Common myeloid progenitor, CD34-positive (primary cell): ENCODE measurements at regions not wholly inside any gene's neighbourhood (a gene's known extent, or its start where the extent isn't known, plus 50 kb on each side); places are given as distances from the start of the nearest gene placed in this dataset.

Experiments used
- CTCF ChIA-PET: fragments of 350-600 bp; sonication (Branson Sonifier 250); formaldehyde crosslinking; loops from one replicate; lab custom pipeline; 2021; ENCODE audit warnings: antibody characterized with exemption; lab: Charles Lee
- POLR2A ChIA-PET: fragments of 350-600 bp; sonication (Branson Sonifier 250); formaldehyde crosslinking; loops from one replicate; lab custom pipeline; 2021; ENCODE audit warnings: antibody characterized with exemption; lab: Charles Lee
- DNase-seq, 3 donors: peaks; one replicate each; pipeline versions ENCODE4 v3.0.0 to v3.0.0-alpha.2; 2013
- H3K27ac ChIP-seq, 2 experiments: 1 replicate in 1 of 2; 2 replicates in 1 of 2; pipeline ENCODE4 v1.7.0; 2013; ENCODE audit warnings: inconsistent platforms in 2 of 2, low read length in 2 of 2, mild to moderate bottlenecking in 2 of 2, low read depth in 1 of 2, moderate library complexity in 1 of 2; ENCODE audit not compliant: severe bottlenecking in 2 of 2, insufficient read depth in 1 of 2, poor library complexity in 1 of 2
- H3K27me3 ChIP-seq, 5 experiments: replicated peaks in 2 of 5; 1 replicate in 3 of 5; 2 replicates in 2 of 5; pipeline versions ENCODE4 v1.6.1 to v1.7.0; 2013; ENCODE audit warnings: low read length in 4 of 5, mild to moderate bottlenecking in 2 of 5, moderate library complexity in 2 of 5, inconsistent platforms in 1 of 5; ENCODE audit not compliant: insufficient read depth in 5 of 5, control insufficient read depth in 4 of 5
- H3K36me3 ChIP-seq, 4 experiments: 1 replicate in 2 of 4; 2 replicates in 2 of 4; pipeline versions ENCODE4 v1.6.1 to v1.7.0; 2013; ENCODE audit warnings: low read length in 3 of 4, control low read depth in 1 of 4, mild to moderate bottlenecking in 1 of 4; ENCODE audit not compliant: control insufficient read depth in 4 of 4, insufficient read depth in 4 of 4
- H3K4me1 ChIP-seq, 4 experiments: 1 replicate in 3 of 4; 2 replicates in 1 of 4; pipeline versions ENCODE4 v1.6.1 to v1.7.1; 2013; ENCODE audit warnings: low read length in 3 of 4, mild to moderate bottlenecking in 3 of 4, control low read depth in 1 of 4, inconsistent platforms in 1 of 4, moderate library complexity in 1 of 4; ENCODE audit not compliant: control insufficient read depth in 4 of 4, insufficient read depth in 4 of 4; ENCODE audit errors: control extremely low read depth in 1 of 4
- H3K4me3 ChIP-seq, 7 experiments: 1 replicate in 4 of 7; 2 replicates in 3 of 7; pipeline versions ENCODE4 v1.5.1 to v1.7.0; 2013; ENCODE audit warnings: mild to moderate bottlenecking in 7 of 7, low read length in 6 of 7, moderate library complexity in 6 of 7, inconsistent platforms in 2 of 7, low read depth in 2 of 7, control low read depth in 1 of 7; ENCODE audit not compliant: insufficient read depth in 4 of 7, control insufficient read depth in 1 of 7; ENCODE audit errors: extremely low read depth in 1 of 7
- H3K9me3 ChIP-seq, 5 experiments: 1 replicate in 4 of 5; 2 replicates in 1 of 5; pipeline versions ENCODE4 v1.6.1 to v1.7.1; 2013; ENCODE audit warnings: low read length in 4 of 5, mild to moderate bottlenecking in 2 of 5, inconsistent platforms in 1 of 5, low read depth in 1 of 5, moderate library complexity in 1 of 5; ENCODE audit not compliant: control insufficient read depth in 4 of 5, insufficient read depth in 2 of 5; ENCODE audit errors: control extremely low read depth in 1 of 5
- WGBS: methylation state at CpG from one replicate; pipeline ENCODE4 v1.1.5; 2013; ENCODE audit not compliant: insufficient coverage; 5-methylcytosine and 5-hydroxymethylcytosine counted together

GRCh38 chr2:116456429-116456828 lies 1358.1 kb upstream of the DDX18 start:
- H3K36me3 ChIP-seq = no peaks in the 10 kb centered on the region
- no peak overlapping the region for H3K27ac ChIP-seq
- no peak overlapping the region for H3K4me3 ChIP-seq
- H3K4me1 ChIP-seq = no peaks in the 10 kb centered on the region
- ChIA-PET CTCF (no interaction called here), POLR2A (no interaction called here)
- 94% methylated on average over 3 of the region's 4 CpGs for WGBS
- H3K27me3 ChIP-seq = no peaks in the 10 kb centered on the region
- H3K9me3 ChIP-seq = peaks cover 0 to 12% (median 0%) of the 10 kb centered on the region in 5 experiments
- DNase-seq = no peak

- no peaks in the 10 kb centered on the region for H3K36me3 ChIP-seq
- 58% methylated on average over 3 of the region's 3 CpGs for WGBS
- H3K4me3 ChIP-seq = no peak overlapping the region
- no peak for DNase-seq
- H3K27me3 ChIP-seq = no peaks in the 10 kb centered on the region
- H3K27ac ChIP-seq = no peak overlapping the region
- POLR2A ChIA-PET = no interaction called here
- peaks cover 0 to 5% (median 2%) of the 10 kb centered on the region in 5 experiments for H3K9me3 ChIP-seq
- H3K4me1 ChIP-seq = no peaks in the 10 kb centered on the region
- CTCF ChIA-PET = no interaction called here
Measured at GRCh38 chr2:116467243-116467642, 1347.2 kb upstream of the DDX18 start.

DNA sequence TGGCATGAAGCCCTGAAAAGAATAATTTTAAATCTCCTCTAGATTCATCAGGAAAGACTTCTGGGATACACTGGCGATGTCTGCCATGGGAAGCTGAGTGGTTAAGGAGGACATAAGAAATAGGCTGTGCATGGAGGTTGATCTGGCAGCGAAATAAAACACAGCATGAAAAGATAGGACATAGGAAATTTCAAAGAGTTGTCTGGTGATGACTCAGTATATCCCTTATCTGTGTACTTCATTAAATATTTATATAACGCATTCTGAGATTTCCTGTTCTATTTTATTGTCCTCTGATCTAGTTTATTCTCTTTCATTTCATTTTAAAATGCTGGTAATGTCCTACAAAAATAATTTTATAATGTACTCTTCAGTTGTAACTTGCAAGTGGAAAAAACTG lies 1337.3 kb upstream of the DDX18 start:
- H3K4me3 ChIP-seq = no peak overlapping the region
- H3K4me1 ChIP-seq = no peaks in the 10 kb centered on the region
- WGBS = 80% methylated on average over 1 of the region's 3 CpGs
- no peak overlapping the region for H3K27ac ChIP-seq
- H3K36me3 ChIP-seq = no peaks in the 10 kb centered on the region
- DNase-seq = no peak
- CTCF ChIA-PET = no interaction called here
- POLR2A ChIA-PET = no interaction called here
- no peaks in the 10 kb centered on the region for H3K27me3 ChIP-seq
- peaks cover 0 to 1% (median 0%) of the 10 kb centered on the region in 5 experiments for H3K9me3 ChIP-seq

DNA sequence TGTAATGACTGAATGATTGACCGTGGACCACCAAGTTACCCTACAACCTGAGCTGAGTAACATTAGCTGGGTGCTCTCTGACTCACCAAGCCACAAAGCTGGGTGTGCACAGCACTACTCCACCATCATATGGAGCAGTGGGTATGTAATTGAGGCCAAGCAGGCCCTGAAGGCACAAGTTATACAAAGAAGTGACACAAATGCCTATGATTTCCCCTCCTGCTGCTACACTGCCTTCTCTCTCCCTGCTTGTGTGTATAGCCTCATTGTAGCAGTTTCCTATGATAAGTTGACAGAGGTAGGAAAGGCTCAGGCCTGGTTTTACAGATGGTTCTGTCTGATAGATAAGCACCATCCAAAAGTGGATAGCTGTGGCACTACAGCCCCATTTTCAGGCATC lies 1327.2 kb upstream of the DDX18 start:
- ChIA-PET CTCF (no interaction called here), POLR2A (no interaction called here)
- H3K27ac ChIP-seq = no peak overlapping the region
- WGBS = 89% methylated on average over 1 of the region's 1 CpG
- H3K9me3 ChIP-seq = peaks cover 0 to 5% (median 4%) of the 10 kb centered on the region in 5 experiments
- no peaks in the 10 kb centered on the region for H3K27me3 ChIP-seq
- no peak overlapping the region for H3K4me3 ChIP-seq
- no peaks in the 10 kb centered on the region for H3K4me1 ChIP-seq
- no peak for DNase-seq
- H3K36me3 ChIP-seq = no peaks in the 10 kb centered on the region

GRCh38 chr2:116489292-116489691 lies 1325.2 kb upstream of the DDX18 start:
- H3K4me3 ChIP-seq = no peak overlapping the region
- no peaks in the 10 kb centered on the region for H3K4me1 ChIP-seq
- H3K27me3 ChIP-seq = no peaks in the 10 kb centered on the region
- H3K36me3 ChIP-seq = no peaks in the 10 kb centered on the region
- peaks cover 0 to 5% (median 4%) of the 10 kb centered on the region in 5 experiments for H3K9me3 ChIP-seq
- no peak for DNase-seq
- POLR2A ChIA-PET = no interaction called here
- no peak overlapping the region for H3K27ac ChIP-seq
- CTCF ChIA-PET = no interaction called here
- WGBS = 100% methylated on average over 2 of the region's 6 CpGs

- Histone ChIP-seq H3K27me3 (no peaks in the 10 kb centered on the region), H3K4me1 (no peaks in the 10 kb centered on the region), H3K4me3 (no peak overlapping the region), H3K36me3 (no peaks in the 10 kb centered on the region), H3K27ac (no peak overlapping the region), H3K9me3 (peaks cover 0 to 4% (median 3%) of the 10 kb centered on the region in 5 experiments)
- WGBS = no CpG with 5 or more reads among the region's 1 CpG
- CTCF ChIA-PET = no interaction called here
- DNase-seq = no peak
- POLR2A ChIA-PET = no interaction called here
Measured at GRCh38 chr2:116489944-116490343, 1324.5 kb upstream of the DDX18 start.

- no peak overlapping the region for H3K4me3 ChIP-seq
- peaks cover 0 to 4% (median 0%) of the 10 kb centered on the region in 5 experiments for H3K9me3 ChIP-seq
- POLR2A ChIA-PET = no interaction called here
- CTCF ChIA-PET = no interaction called here
- WGBS = 90% methylated on average over 9 of the region's 9 CpGs
- no peaks in the 10 kb centered on the region for H3K4me1 ChIP-seq
- no peak for DNase-seq
- no peaks in the 10 kb centered on the region for H3K27me3 ChIP-seq
- H3K27ac ChIP-seq = no peak overlapping the region
- H3K36me3 ChIP-seq = no peaks in the 10 kb centered on the region
Measured at GRCh38 chr2:116490511-116491145, 1323.9 kb upstream of the DDX18 start.
